Vagina (tissue), 2 donors: ENCODE measurements at regions not wholly inside any gene's neighbourhood (a gene's known extent, or its start where the extent isn't known, plus 50 kb on each side); places are given as distances from the start of the nearest gene placed in this dataset.

Experiments
- POLR2AphosphoS5 ChIP-seq, 2 donors: sonication (generic); formaldehyde crosslinking; IDR thresholded peaks; one replicate each; pipeline ENCODE4 v1.9.0; 2017; ENCODE audit warnings: antibody characterized with exemption in 2 of 2, mild to moderate bottlenecking in 2 of 2, low read depth in 1 of 2; ENCODE audit not compliant: insufficient read depth in 1 of 2
- TF ChIP-seq, protein P1 (sequence below), 3 experiments: fragments of 450-650 bp in 2 of 3; fragments of 200-600 bp in 1 of 3; sonication (generic) in 1 of 3; IDR thresholded peaks; one replicate each; pipeline ENCODE4 v1.5.1; 2017 to 2019; ENCODE audit warnings: antibody characterized with exemption in 3 of 3, mild to moderate bottlenecking in 2 of 3, moderate library complexity in 2 of 3

DNA sequence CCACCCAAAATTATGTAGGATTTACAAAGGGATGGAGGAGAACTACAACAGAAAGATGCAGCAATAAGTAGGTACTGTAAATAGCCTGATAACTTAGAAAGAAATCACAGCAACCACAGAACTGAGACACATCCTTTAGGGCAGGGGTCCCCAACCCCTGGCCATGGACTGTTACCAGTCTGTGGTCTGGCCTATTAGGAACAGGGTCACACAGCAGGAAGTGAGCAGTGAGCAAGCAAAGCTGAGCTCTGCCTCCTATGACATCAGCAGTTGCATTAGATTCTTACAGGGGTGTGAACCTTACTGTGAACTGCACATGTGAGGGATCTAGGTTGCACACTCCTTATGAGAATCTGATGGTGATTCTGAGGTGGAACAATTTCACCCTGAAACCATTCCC lies 997.6 kb downstream of the DIAPH3 start:
- TF ChIP-seq, protein P1, sequence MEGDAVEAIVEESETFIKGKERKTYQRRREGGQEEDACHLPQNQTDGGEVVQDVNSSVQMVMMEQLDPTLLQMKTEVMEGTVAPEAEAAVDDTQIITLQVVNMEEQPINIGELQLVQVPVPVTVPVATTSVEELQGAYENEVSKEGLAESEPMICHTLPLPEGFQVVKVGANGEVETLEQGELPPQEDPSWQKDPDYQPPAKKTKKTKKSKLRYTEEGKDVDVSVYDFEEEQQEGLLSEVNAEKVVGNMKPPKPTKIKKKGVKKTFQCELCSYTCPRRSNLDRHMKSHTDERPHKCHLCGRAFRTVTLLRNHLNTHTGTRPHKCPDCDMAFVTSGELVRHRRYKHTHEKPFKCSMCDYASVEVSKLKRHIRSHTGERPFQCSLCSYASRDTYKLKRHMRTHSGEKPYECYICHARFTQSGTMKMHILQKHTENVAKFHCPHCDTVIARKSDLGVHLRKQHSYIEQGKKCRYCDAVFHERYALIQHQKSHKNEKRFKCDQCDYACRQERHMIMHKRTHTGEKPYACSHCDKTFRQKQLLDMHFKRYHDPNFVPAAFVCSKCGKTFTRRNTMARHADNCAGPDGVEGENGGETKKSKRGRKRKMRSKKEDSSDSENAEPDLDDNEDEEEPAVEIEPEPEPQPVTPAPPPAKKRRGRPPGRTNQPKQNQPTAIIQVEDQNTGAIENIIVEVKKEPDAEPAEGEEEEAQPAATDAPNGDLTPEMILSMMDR (IDR thresholded peaks at IDR 0.05), result no peak
- TF ChIP-seq POLR2AphosphoS5 (IDR thresholded peaks at IDR 0.05; ENCODE audit: insufficient read depth in 1 of 2, low read depth in 1 of 2), result no peak
